Tibial nerve (tissue), 4 donors: ENCODE measurements at regions not wholly inside any gene's neighbourhood (a gene's known extent, or its start where the extent isn't known, plus 50 kb on each side); places are given as distances from the start of the nearest gene placed in this dataset.

Experiments used
- DNase-seq, 2 donors: peaks; one replicate each; pipeline ENCODE4 v3.0.0-alpha.2; 2019; ENCODE audit warnings: low spot score in 2 of 2
- H3K27ac ChIP-seq, 4 donors: fragments of 200-600 bp; sonication (generic) in 3 of 4; one replicate each; pipeline ENCODE4 v1.5.1; 2017 to 2019; ENCODE audit warnings: mild to moderate bottlenecking in 1 of 4
- H3K27me3 ChIP-seq, 2 donors: fragments of 200-600 bp; sonication (generic) in 1 of 2; one replicate each; pipeline versions ENCODE4 v1.5.1 to v1.6.0; 2017 to 2019
- H3K36me3 ChIP-seq, 3 donors: fragments of 200-600 bp; sonication (generic); one replicate each; pipeline ENCODE4 v1.5.1; 2018 to 2019
- H3K4me1 ChIP-seq, 4 donors: fragments of 200-600 bp; sonication (generic) in 3 of 4; one replicate each; pipeline ENCODE4 v1.5.1; 2017 to 2019
- H3K4me3 ChIP-seq, 4 donors: fragments of 200-600 bp; sonication (generic) in 3 of 4; one replicate each; pipeline ENCODE4 v1.5.1; 2017 to 2019; ENCODE audit warnings: mild to moderate bottlenecking in 1 of 4, moderate library complexity in 1 of 4
- H3K9me3 ChIP-seq, 4 donors: fragments of 200-600 bp; sonication (generic) in 3 of 4; one replicate each; pipeline ENCODE4 v1.5.1; 2017 to 2019
- EP300 ChIP-seq, 2 donors: sonication (generic); formaldehyde crosslinking; IDR thresholded peaks; one replicate each; pipeline ENCODE4 v1.6.1; 2017; ENCODE audit warnings: antibody characterized with exemption in 2 of 2, mild to moderate bottlenecking in 1 of 2
- POLR2A ChIP-seq, 2 donors: fragments of 450-650 bp; IDR thresholded peaks; one replicate each; pipeline ENCODE4 v1.6.1; 2017; ENCODE audit warnings: antibody characterized with exemption in 2 of 2, mild to moderate bottlenecking in 2 of 2, moderate library complexity in 2 of 2
- WGBS, 2 donors: methylation state at CpG; one replicate each; pipeline ENCODE4 v1.1.5; 2018; 5-methylcytosine and 5-hydroxymethylcytosine counted together
- TF ChIP-seq, protein P1 (sequence below), 5 experiments: fragments of 200-600 bp in 3 of 5; fragments of 450-650 bp in 2 of 5; sonication (generic) in 3 of 5; IDR thresholded peaks; one replicate each; pipeline ENCODE4 v1.5.1; 2016 to 2019; ENCODE audit warnings: antibody characterized with exemption in 5 of 5, mild to moderate bottlenecking in 3 of 5, moderate library complexity in 2 of 5

GRCh38 chr2:8190279-8190678, 491.6 kb upstream of the ID2 start:
- WGBS, 2 donors: 64 to 83% methylated on average over 1 of the region's 1 CpG
- peaks cover 0 to 10% (median 4%) of the 10 kb centered on the region in 4 donors for H3K4me1 ChIP-seq
- TF ChIP-seq, protein P1, sequence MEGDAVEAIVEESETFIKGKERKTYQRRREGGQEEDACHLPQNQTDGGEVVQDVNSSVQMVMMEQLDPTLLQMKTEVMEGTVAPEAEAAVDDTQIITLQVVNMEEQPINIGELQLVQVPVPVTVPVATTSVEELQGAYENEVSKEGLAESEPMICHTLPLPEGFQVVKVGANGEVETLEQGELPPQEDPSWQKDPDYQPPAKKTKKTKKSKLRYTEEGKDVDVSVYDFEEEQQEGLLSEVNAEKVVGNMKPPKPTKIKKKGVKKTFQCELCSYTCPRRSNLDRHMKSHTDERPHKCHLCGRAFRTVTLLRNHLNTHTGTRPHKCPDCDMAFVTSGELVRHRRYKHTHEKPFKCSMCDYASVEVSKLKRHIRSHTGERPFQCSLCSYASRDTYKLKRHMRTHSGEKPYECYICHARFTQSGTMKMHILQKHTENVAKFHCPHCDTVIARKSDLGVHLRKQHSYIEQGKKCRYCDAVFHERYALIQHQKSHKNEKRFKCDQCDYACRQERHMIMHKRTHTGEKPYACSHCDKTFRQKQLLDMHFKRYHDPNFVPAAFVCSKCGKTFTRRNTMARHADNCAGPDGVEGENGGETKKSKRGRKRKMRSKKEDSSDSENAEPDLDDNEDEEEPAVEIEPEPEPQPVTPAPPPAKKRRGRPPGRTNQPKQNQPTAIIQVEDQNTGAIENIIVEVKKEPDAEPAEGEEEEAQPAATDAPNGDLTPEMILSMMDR (IDR thresholded peaks at IDR 0.05): no peak
- TF ChIP-seq EP300 (IDR thresholded peaks at IDR 0.05): no peak
- no peak overlapping the region for H3K27ac ChIP-seq
- no peak overlapping the region for H3K4me3 ChIP-seq
- no peaks in the 10 kb centered on the region for H3K36me3 ChIP-seq
- H3K27me3 ChIP-seq: no peaks in the 10 kb centered on the region
- DNase-seq: no peak
- no peaks in the 10 kb centered on the region for H3K9me3 ChIP-seq

DNA sequence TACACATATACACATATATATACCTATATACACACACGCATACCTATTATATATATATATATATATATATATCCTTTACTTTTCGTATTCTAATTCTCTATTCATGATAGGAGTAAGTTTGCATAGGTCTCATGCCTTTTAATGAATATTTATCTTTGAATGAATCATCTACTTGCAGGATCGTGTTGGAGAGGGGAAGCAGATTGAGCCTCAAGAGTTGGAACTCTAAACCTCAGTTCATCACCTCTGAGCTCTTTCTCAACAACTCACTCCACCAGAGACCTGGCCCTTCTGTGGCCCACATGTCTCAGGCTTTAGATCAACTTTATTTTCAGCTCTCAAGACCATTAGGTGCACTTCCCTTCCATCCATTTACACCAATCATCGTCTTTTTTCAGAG, 490.4 kb upstream of the ID2 start:
- H3K36me3 ChIP-seq: no peaks in the 10 kb centered on the region
- H3K27me3 ChIP-seq: no peaks in the 10 kb centered on the region
- H3K27ac ChIP-seq: no peak overlapping the region
- peaks cover 0 to 10% (median 4%) of the 10 kb centered on the region in 4 donors for H3K4me1 ChIP-seq
- 86 to 93% methylated on average over 4 of the region's 4 CpGs for WGBS, 2 donors
- no peaks in the 10 kb centered on the region for H3K9me3 ChIP-seq
- TF ChIP-seq, protein P1 (IDR thresholded peaks at IDR 0.05): no peak
- TF ChIP-seq EP300 (IDR thresholded peaks at IDR 0.05) (no peak), POLR2A (IDR thresholded peaks at IDR 0.05) (no peak)
- no peak for DNase-seq
- H3K4me3 ChIP-seq: no peak overlapping the region

DNA sequence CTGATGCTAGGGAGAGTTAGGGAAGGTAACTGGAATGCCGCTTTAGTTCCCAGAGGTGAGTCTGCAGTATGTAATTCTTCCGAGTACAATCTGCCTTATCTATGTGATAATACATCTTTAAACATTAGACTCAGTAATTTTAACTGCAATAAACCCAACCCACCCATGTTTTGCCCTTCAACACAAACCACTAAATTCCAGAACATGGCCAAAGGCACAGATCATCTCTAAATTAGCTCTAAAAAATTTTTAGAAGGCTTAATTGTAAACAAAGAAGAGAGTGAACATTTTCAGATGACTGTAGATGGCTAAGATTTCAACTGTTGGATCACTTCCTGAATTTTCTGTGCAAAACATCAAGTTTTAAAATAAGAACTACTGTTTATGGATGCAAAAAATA, 488.7 kb upstream of the ID2 start:
- TF ChIP-seq EP300 (IDR thresholded peaks at IDR 0.05) (no peak), POLR2A (IDR thresholded peaks at IDR 0.05) (no peak)
- TF ChIP-seq, protein P1 (IDR thresholded peaks at IDR 0.05): no peak
- H3K36me3 ChIP-seq: no peaks in the 10 kb centered on the region
- peak overlapping the region in 1 of 4 donors; percentile 33 for H3K4me3 ChIP-seq
- no peaks in the 10 kb centered on the region for H3K27me3 ChIP-seq
- WGBS, 2 donors: 82 to 83% methylated on average over 2 of the region's 2 CpGs
- DNase-seq: no peak
- H3K9me3 ChIP-seq: no peaks in the 10 kb centered on the region
- peaks cover 0 to 10% (median 4%) of the 10 kb centered on the region in 4 donors for H3K4me1 ChIP-seq
- no peak overlapping the region for H3K27ac ChIP-seq

GRCh38 chr2:8193686-8194615, 487.9 kb upstream of the ID2 start:
- peak overlapping the region in 1 of 4 donors; percentile 34 for H3K27ac ChIP-seq
- 37 to 39% methylated on average over 15 of the region's 15 CpGs for WGBS, 2 donors
- H3K27me3 ChIP-seq: no peaks in the 10 kb centered on the region

DNA sequence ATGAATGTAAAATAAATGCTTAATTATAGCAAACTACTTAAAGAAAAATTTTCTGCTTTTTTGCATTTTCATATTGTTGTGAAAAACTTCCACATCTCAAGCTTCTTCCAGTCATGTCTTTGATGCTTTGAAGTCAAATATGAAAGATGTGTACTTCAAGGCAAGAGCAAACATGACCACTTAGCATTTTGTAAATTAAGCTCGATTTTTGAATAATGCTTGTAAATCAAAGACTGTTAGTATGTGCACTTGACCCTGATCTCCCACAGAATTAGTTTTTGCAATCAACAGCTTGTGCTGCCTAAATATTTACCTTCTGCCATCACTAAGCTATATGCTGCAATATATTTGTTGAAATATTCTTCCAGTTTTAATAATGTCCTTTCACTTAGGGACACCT, 486.1 kb upstream of the ID2 start:
- WGBS, 2 donors: 79 to 90% methylated on average over 1 of the region's 1 CpG

More at GRCh38 chr2:8193686-8194615, 487.9 kb upstream of the ID2 start:
- Histone ChIP-seq H3K36me3 (no peaks in the 10 kb centered on the region), H3K9me3 (no peaks in the 10 kb centered on the region), H3K4me3 (peak overlapping the region in 1 of 4 donors; percentile 33), H3K4me1 (peaks cover 0 to 10% (median 4%) of the 10 kb centered on the region in 4 donors)
- TF ChIP-seq EP300 (IDR thresholded peaks at IDR 0.05): no peak
- no peak for TF ChIP-seq POLR2A (IDR thresholded peaks at IDR 0.05)
- TF ChIP-seq, protein P1 (IDR thresholded peaks at IDR 0.05): no peak
- no peak for DNase-seq

More for the DNA sequence above, 486.1 kb upstream of the ID2 start:
- peaks cover 0 to 10% (median 4%) of the 10 kb centered on the region in 4 donors for H3K4me1 ChIP-seq
- H3K4me3 ChIP-seq: no peak overlapping the region
- no peak overlapping the region for H3K27ac ChIP-seq
- TF ChIP-seq EP300 (IDR thresholded peaks at IDR 0.05) (no peak), POLR2A (IDR thresholded peaks at IDR 0.05) (no peak)
- TF ChIP-seq, protein P1 (IDR thresholded peaks at IDR 0.05): no peak
- no peak for DNase-seq
- no peaks in the 10 kb centered on the region for H3K9me3 ChIP-seq
- H3K36me3 ChIP-seq: no peaks in the 10 kb centered on the region
- H3K27me3 ChIP-seq: no peaks in the 10 kb centered on the region
